Thyroid gland (tissue), 4 donors: ENCODE measurements at regions not wholly inside any gene's neighbourhood (a gene's known extent, or its start where the extent isn't known, plus 50 kb on each side); places are given as distances from the start of the nearest gene placed in this dataset.

ENCODE experiments used
- POLR2A ChIP-seq, 2 donors: fragments of 450-650 bp; IDR thresholded peaks; one replicate each; pipeline ENCODE4 v1.6.1; 2017; ENCODE audit warnings: antibody characterized with exemption in 2 of 2, mild to moderate bottlenecking in 2 of 2, moderate library complexity in 1 of 2
- TF ChIP-seq, protein P1 (sequence below), 6 experiments: fragments of 200-600 bp in 3 of 6; fragments of 450-650 bp in 3 of 6; sonication (generic) in 3 of 6; IDR thresholded peaks; one replicate each; pipeline ENCODE4 v1.5.1; 2016 to 2019; ENCODE audit warnings: antibody characterized with exemption in 6 of 6, mild to moderate bottlenecking in 2 of 6, inconsistent platforms in 1 of 6, moderate library complexity in 1 of 6

DNA sequence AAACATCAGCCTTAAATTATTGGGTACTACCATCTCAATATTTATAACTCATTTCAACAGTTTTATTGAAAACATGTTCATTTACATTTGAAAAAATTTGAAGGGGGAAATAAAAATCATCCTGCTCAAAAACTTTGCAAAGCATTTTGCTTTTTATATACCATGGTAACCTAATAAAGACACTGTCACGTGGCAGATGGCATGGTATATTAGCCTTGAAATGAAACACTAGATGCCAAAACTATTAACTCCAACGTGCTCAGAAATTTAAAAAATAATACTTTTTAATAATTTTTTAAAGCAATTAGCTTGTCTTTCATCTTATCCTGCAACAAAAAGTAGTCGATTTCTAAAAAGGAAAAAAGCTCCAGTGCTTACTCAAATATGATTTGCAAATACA is 88.6 kb upstream of the NFIB start:
- TF ChIP-seq, protein P1, sequence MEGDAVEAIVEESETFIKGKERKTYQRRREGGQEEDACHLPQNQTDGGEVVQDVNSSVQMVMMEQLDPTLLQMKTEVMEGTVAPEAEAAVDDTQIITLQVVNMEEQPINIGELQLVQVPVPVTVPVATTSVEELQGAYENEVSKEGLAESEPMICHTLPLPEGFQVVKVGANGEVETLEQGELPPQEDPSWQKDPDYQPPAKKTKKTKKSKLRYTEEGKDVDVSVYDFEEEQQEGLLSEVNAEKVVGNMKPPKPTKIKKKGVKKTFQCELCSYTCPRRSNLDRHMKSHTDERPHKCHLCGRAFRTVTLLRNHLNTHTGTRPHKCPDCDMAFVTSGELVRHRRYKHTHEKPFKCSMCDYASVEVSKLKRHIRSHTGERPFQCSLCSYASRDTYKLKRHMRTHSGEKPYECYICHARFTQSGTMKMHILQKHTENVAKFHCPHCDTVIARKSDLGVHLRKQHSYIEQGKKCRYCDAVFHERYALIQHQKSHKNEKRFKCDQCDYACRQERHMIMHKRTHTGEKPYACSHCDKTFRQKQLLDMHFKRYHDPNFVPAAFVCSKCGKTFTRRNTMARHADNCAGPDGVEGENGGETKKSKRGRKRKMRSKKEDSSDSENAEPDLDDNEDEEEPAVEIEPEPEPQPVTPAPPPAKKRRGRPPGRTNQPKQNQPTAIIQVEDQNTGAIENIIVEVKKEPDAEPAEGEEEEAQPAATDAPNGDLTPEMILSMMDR (IDR thresholded peaks at IDR 0.05): no peak
- no peak for TF ChIP-seq POLR2A (IDR thresholded peaks at IDR 0.05)
